Ishikawa (cell line): ENCODE measurements at regions not wholly inside any gene's neighbourhood (a gene's known extent, or its start where the extent isn't known, plus 50 kb on each side); places are given as distances from the start of the nearest gene placed in this dataset.

Source experiments
- CEBPB ChIP-seq: IDR thresholded peaks from 2 replicates; pipeline ENCODE4 v1.6.1; 2012
- CREB1 ChIP-seq: IDR thresholded peaks from 2 replicates; pipeline ENCODE4 v1.6.1; 2012; ENCODE audit warnings: low read depth
- EGR1 ChIP-seq: IDR thresholded peaks from 2 replicates; pipeline ENCODE4 v1.6.1; 2012
- EP300 ChIP-seq: IDR thresholded peaks from 2 replicates; pipeline ENCODE4 v1.6.1; 2012; ENCODE audit warnings: borderline replicate concordance
- FOXM1 ChIP-seq: IDR thresholded peaks from 2 replicates; pipeline ENCODE4 v1.6.1; 2012; ENCODE audit warnings: low read depth, borderline replicate concordance
- NFIC ChIP-seq: IDR thresholded peaks from 2 replicates; pipeline ENCODE4 v1.6.1; 2012
- RAD21 ChIP-seq: IDR thresholded peaks from 2 replicates; pipeline ENCODE4 v1.6.1; 2012; ENCODE audit warnings: low read depth
- REST ChIP-seq: IDR thresholded peaks from 2 replicates; pipeline ENCODE4 v1.6.1; 2012; ENCODE audit warnings: low read depth, mild to moderate bottlenecking
- TAF1 ChIP-seq: IDR thresholded peaks from 2 replicates; pipeline ENCODE4 v1.6.1; 2012; ENCODE audit warnings: low read depth, mild to moderate bottlenecking
- TCF12 ChIP-seq: IDR thresholded peaks from 2 replicates; pipeline ENCODE4 v1.6.1; 2012; ENCODE audit warnings: low read depth
- TEAD4 ChIP-seq: IDR thresholded peaks from 2 replicates; pipeline ENCODE4 v1.6.1; 2012
- USF1 ChIP-seq: IDR thresholded peaks from 2 replicates; pipeline ENCODE4 v1.6.1; 2012
- YY1 ChIP-seq: IDR thresholded peaks from 2 replicates; pipeline ENCODE4 v1.6.1; 2012; ENCODE audit warnings: low read depth
- ZBTB7A ChIP-seq: IDR thresholded peaks from 2 replicates; pipeline ENCODE4 v1.6.1; 2012; ENCODE audit warnings: low read depth
- TF ChIP-seq, protein P1 (sequence below): IDR thresholded peaks from 2 replicates; pipeline ENCODE4 v1.6.1; 2012

DNA sequence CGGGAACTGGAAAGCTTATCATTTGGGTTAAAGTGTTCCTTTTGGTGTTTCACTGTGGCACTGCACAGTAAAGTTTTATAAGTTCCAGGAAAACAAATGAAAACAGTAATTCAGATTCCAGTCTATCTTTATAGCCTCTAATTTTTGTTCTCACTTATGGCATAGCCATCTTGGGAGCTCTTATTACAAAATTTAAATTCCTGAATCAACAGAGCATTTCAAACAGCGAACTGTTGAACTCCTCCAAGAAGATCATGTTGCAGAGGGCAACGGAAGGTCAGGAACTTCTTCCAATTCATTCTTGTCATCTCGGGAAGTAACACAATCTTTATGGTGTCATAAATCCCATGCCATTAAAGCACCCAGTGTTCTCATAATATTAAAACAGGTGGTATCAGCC lies 229.1 kb downstream of the KCNC2 start:
- TF ChIP-seq ZBTB7A (no peak), TAF1 (no peak), TCF12 (peak; percentile 97), FOXM1 (peak; percentile 97), EGR1 (no peak), NFIC (peak; percentile 91), RAD21 (peak; percentile 23; the same call in 1 of the 2 replicates), YY1 (no peak), EP300 (peak; percentile 98), TEAD4 (peak; percentile 97), REST (no peak), USF1 (no peak), CREB1 (no peak), CEBPB (peak; percentile 77; the same call in 1 of the 2 replicates)
- TF ChIP-seq, protein P1, sequence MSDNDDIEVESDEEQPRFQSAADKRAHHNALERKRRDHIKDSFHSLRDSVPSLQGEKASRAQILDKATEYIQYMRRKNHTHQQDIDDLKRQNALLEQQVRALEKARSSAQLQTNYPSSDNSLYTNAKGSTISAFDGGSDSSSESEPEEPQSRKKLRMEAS = no peak

DNA sequence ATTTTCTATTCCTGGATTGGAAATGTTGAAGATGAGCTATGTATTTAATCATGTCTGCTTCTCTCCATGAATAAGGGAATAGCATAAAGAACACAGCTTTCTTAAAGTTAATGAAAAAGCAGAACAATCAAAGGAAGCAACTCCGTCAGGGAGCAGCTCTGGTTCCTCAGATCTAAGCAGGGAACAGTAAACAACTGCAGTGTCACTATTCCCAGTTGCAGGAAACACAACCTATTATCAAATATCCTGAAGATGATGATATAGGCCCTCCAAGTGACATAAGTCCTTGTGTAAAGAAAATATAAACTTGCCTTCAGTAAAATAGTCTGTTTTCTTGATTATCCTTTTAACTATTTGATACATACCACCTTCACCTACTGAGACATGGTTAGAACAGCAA lies 228.1 kb downstream of the KCNC2 start:
- no peak for TF ChIP-seq TEAD4
- TF ChIP-seq RAD21 = no peak
- TF ChIP-seq FOXM1 = no peak
- TF ChIP-seq EP300 = no peak
- no peak for TF ChIP-seq YY1
- TF ChIP-seq CREB1 = no peak
- TF ChIP-seq TCF12 = no peak
- TF ChIP-seq, protein P1 = no peak
- no peak for TF ChIP-seq ZBTB7A
- no peak for TF ChIP-seq USF1
- TF ChIP-seq REST = no peak
- TF ChIP-seq TAF1 = no peak
- no peak for TF ChIP-seq NFIC
- TF ChIP-seq CEBPB = no peak
- no peak for TF ChIP-seq EGR1

DNA sequence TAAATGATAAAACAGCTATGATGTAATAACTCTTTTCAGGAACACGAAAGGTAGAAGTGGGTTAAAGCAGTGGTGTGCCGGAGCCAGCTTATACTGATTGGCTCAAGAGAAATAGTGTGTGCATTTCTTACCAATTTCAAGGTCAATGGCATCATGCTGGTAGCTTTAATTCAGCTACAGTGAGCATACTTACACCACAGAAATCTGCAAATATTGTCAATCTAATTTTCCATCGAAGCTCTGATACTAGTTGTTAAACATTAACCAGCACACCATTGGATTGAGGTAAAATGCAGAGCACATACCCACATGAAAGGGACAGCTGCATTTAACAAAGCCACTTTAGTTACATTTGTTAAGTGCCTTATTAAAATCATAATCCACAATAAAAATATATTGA lies 225.7 kb downstream of the KCNC2 start:
- TF ChIP-seq TAF1 (no peak), EP300 (no peak), NFIC (no peak), YY1 (no peak), ZBTB7A (no peak), USF1 (no peak), EGR1 (no peak), FOXM1 (no peak), TEAD4 (no peak), TCF12 (no peak), RAD21 (no peak), REST (no peak), CREB1 (no peak), CEBPB (no peak)
- TF ChIP-seq, protein P1 = no peak

- TF ChIP-seq CREB1 = no peak
- no peak for TF ChIP-seq ZBTB7A
- TF ChIP-seq REST = no peak
- no peak for TF ChIP-seq YY1
- TF ChIP-seq EP300 = no peak
- TF ChIP-seq CEBPB = no peak
- TF ChIP-seq FOXM1 = no peak
Observed at GRCh38 chr12:74984631-74985030, 225.0 kb downstream of the KCNC2 start.
